Adrenal gland (tissue), 5 donors: ENCODE measurements at regions not wholly inside any gene's neighbourhood (a gene's known extent, or its start where the extent isn't known, plus 50 kb on each side); places are given as distances from the start of the nearest gene placed in this dataset.

ENCODE experiments used
- CTCF ChIP-seq, 6 experiments: fragments of 450-650 bp in 4 of 6; fragments of 200-600 bp in 2 of 6; sonication (generic) in 1 of 6; IDR thresholded peaks; 1 replicate in 5 of 6; 2 replicates in 1 of 6; pipeline versions ENCODE4 v1.5.1 to v1.8.0; 2016 to 2021; ENCODE audit warnings: antibody characterized with exemption in 6 of 6, mild to moderate bottlenecking in 2 of 6, moderate library complexity in 1 of 6
- POLR2A ChIP-seq, 2 donors: fragments of 450-650 bp; IDR thresholded peaks; one replicate each; pipeline ENCODE4 v1.6.1; 2017; ENCODE audit warnings: antibody characterized with exemption in 2 of 2, mild to moderate bottlenecking in 2 of 2, moderate library complexity in 1 of 2
- donor health status: DM: no; HTN: no; CAD: no.

GRCh38 chr2:126042089-126042488, 613.9 kb upstream of the GYPC start:
- TF ChIP-seq CTCF (IDR thresholded peaks at IDR 0.05) (no peak), POLR2A (IDR thresholded peaks at IDR 0.05) (no peak)
